Activated T-cell treated with anti-CD3 and anti-CD28 coated beads, Interleukin-2, amount 50 U/mL, for 72 hours (primary cell): ENCODE measurements at regions not wholly inside any gene's neighbourhood (a gene's known extent, or its start where the extent isn't known, plus 50 kb on each side); places are given as distances from the start of the nearest gene placed in this dataset.

Experiments used
- ATAC-seq, 2 donors: fragments of 150-1000 bp; cut with Tn5 transposase; replicated peaks in 1 of 2; 2 replicates each; pipeline ENCODE4 v1.10.0; 2021; ENCODE audit warnings: moderate library complexity in 2 of 2, mild to moderate bottlenecking in 1 of 2
- DNase-seq, 2 donors: peaks; one replicate each; pipeline ENCODE4 v3.0.0; 2021 to 2022; ENCODE audit warnings: mixed read lengths in 1 of 2
- H3K27ac Mint-ChIP-seq: one replicate; pipeline ENCODE4 v1.8.0; 2022; ENCODE audit warnings: mild to moderate bottlenecking, moderate library complexity, mixed read lengths
- H3K27me3 Mint-ChIP-seq: one replicate; pipeline ENCODE4 v1.8.0; 2022; ENCODE audit warnings: low read depth, mixed read lengths
- H3K36me3 Mint-ChIP-seq, 2 donors: one replicate each; pipeline ENCODE4 v1.8.0; 2022; ENCODE audit warnings: mixed read lengths in 2 of 2, mild to moderate bottlenecking in 1 of 2; ENCODE audit not compliant: insufficient read depth in 2 of 2
- H3K4me1 Mint-ChIP-seq: one replicate; pipeline ENCODE4 v1.8.0; 2022; ENCODE audit warnings: low read depth, mixed read lengths
- H3K4me3 Mint-ChIP-seq, 2 donors: one replicate each; pipeline ENCODE4 v1.8.0; 2022; ENCODE audit warnings: mild to moderate bottlenecking in 2 of 2, mixed read lengths in 2 of 2, moderate library complexity in 2 of 2
- H3K9me3 Mint-ChIP-seq, 2 donors: one replicate each; pipeline ENCODE4 v1.8.0; 2022; ENCODE audit warnings: mixed read lengths in 2 of 2

- DNase-seq (no peak), ATAC-seq (no peak)
- Mint-ChIP-seq H3K4me1 (no peaks in the 10 kb centered on the region), H3K9me3 (peaks cover 2 to 6% of the 10 kb centered on the region in 2 donors), H3K27ac (no peak overlapping the region), H3K4me3 (no peak overlapping the region), H3K27me3 (no peaks in the 10 kb centered on the region), H3K36me3 (peaks cover 0 to 2% of the 10 kb centered on the region in 2 donors)
Measured at GRCh38 chr4:188466001-188466400, 326.8 kb downstream of the TRIML1 start.

- H3K27me3 Mint-ChIP-seq: no peaks in the 10 kb centered on the region
- DNase-seq: no peak
- H3K4me3 Mint-ChIP-seq: no peak overlapping the region
- ATAC-seq: no peak
- peaks cover 9 to 13% of the 10 kb centered on the region in 2 donors for H3K9me3 Mint-ChIP-seq
- H3K27ac Mint-ChIP-seq: no peak overlapping the region
- H3K4me1 Mint-ChIP-seq: no peaks in the 10 kb centered on the region
- H3K36me3 Mint-ChIP-seq: no peaks in the 10 kb centered on the region
Measured at GRCh38 chr4:188484256-188484655, 345.0 kb downstream of the TRIML1 start.

GRCh38 chr4:188485906-188486305, 346.7 kb downstream of the TRIML1 start:
- no peaks in the 10 kb centered on the region for H3K27me3 Mint-ChIP-seq
- no peak for DNase-seq
- H3K9me3 Mint-ChIP-seq: peaks cover 8 to 13% of the 10 kb centered on the region in 2 donors
- no peaks in the 10 kb centered on the region for H3K4me1 Mint-ChIP-seq
- ATAC-seq: no peak
- no peak overlapping the region for H3K27ac Mint-ChIP-seq
- no peak overlapping the region for H3K4me3 Mint-ChIP-seq
- peaks cover 0 to 2% of the 10 kb centered on the region in 2 donors for H3K36me3 Mint-ChIP-seq

GRCh38 chr4:188492886-188493285, 353.6 kb downstream of the TRIML1 start:
- ATAC-seq (no peak), DNase-seq (no peak)
- Mint-ChIP-seq H3K9me3 (peaks cover 4 to 8% of the 10 kb centered on the region in 2 donors), H3K4me1 (no peaks in the 10 kb centered on the region), H3K27me3 (no peaks in the 10 kb centered on the region), H3K36me3 (peaks cover 2 to 8% of the 10 kb centered on the region in 2 donors), H3K4me3 (no peak overlapping the region), H3K27ac (no peak overlapping the region)

GRCh38 chr4:188495169-188495568, 355.9 kb downstream of the TRIML1 start:
- no peak for DNase-seq
- no peak for ATAC-seq
- H3K27ac Mint-ChIP-seq: no peak overlapping the region
- H3K4me1 Mint-ChIP-seq: no peaks in the 10 kb centered on the region
- H3K27me3 Mint-ChIP-seq: no peaks in the 10 kb centered on the region
- no peak overlapping the region for H3K4me3 Mint-ChIP-seq
- peaks cover 2 to 6% of the 10 kb centered on the region in 2 donors for H3K36me3 Mint-ChIP-seq
- H3K9me3 Mint-ChIP-seq: peaks cover 11 to 12% of the 10 kb centered on the region in 2 donors

- no peak overlapping the region for H3K27ac Mint-ChIP-seq
- H3K4me3 Mint-ChIP-seq: no peak overlapping the region
- no peaks in the 10 kb centered on the region for H3K27me3 Mint-ChIP-seq
- no peaks in the 10 kb centered on the region for H3K4me1 Mint-ChIP-seq
- peaks cover 0 to 5% of the 10 kb centered on the region in 2 donors for H3K36me3 Mint-ChIP-seq
- H3K9me3 Mint-ChIP-seq: peaks cover 25 to 35% of the 10 kb centered on the region in 2 donors
- ATAC-seq (no peak), DNase-seq (no peak)
Measured at GRCh38 chr4:188511431-188511830, 372.2 kb downstream of the TRIML1 start.

GRCh38 chr4:188532751-188533150, 393.5 kb downstream of the TRIML1 start:
- Mint-ChIP-seq H3K4me3 (no peak overlapping the region), H3K36me3 (no peaks in the 10 kb centered on the region), H3K27me3 (no peaks in the 10 kb centered on the region), H3K4me1 (no peaks in the 10 kb centered on the region), H3K9me3 (peaks cover 3 to 4% of the 10 kb centered on the region in 2 donors), H3K27ac (no peak overlapping the region)
- DNase-seq (no peak), ATAC-seq (no peak)

- no peaks in the 10 kb centered on the region for H3K4me1 Mint-ChIP-seq
Measured at GRCh38 chr4:188534297-188534696, 395.1 kb downstream of the TRIML1 start.

GRCh38 chr4:188534917-188535316, 395.7 kb downstream of the TRIML1 start:
- H3K27me3 Mint-ChIP-seq: no peaks in the 10 kb centered on the region
- H3K27ac Mint-ChIP-seq: no peak overlapping the region
- peaks cover 5 to 7% of the 10 kb centered on the region in 2 donors for H3K9me3 Mint-ChIP-seq
- H3K4me3 Mint-ChIP-seq: no peak overlapping the region
- H3K4me1 Mint-ChIP-seq: no peaks in the 10 kb centered on the region
- DNase-seq: no peak
- H3K36me3 Mint-ChIP-seq: no peaks in the 10 kb centered on the region
- no peak for ATAC-seq

More at GRCh38 chr4:188534297-188534696, 395.1 kb downstream of the TRIML1 start:
- Mint-ChIP-seq H3K27me3 (no peaks in the 10 kb centered on the region), H3K4me3 (no peak overlapping the region), H3K9me3 (peaks cover 5 to 7% of the 10 kb centered on the region in 2 donors), H3K36me3 (no peaks in the 10 kb centered on the region), H3K27ac (no peak overlapping the region)
- ATAC-seq: no peak
- no peak for DNase-seq

GRCh38 chr4:188536826-188537225, 397.6 kb downstream of the TRIML1 start:
- no peak overlapping the region for H3K27ac Mint-ChIP-seq
- no peak overlapping the region for H3K4me3 Mint-ChIP-seq
- no peak for ATAC-seq
- no peaks in the 10 kb centered on the region for H3K4me1 Mint-ChIP-seq
- no peaks in the 10 kb centered on the region for H3K27me3 Mint-ChIP-seq
- H3K36me3 Mint-ChIP-seq: no peaks in the 10 kb centered on the region
- H3K9me3 Mint-ChIP-seq: peaks cover 2 to 7% of the 10 kb centered on the region in 2 donors
- DNase-seq: no peak

GRCh38 chr4:188550296-188550695, 411.1 kb downstream of the TRIML1 start:
- Mint-ChIP-seq H3K4me1 (no peaks in the 10 kb centered on the region), H3K27me3 (no peaks in the 10 kb centered on the region), H3K4me3 (no peak overlapping the region), H3K36me3 (peaks cover 2% of the 10 kb centered on the region in 2 donors), H3K27ac (no peak overlapping the region), H3K9me3 (peaks cover 7 to 17% of the 10 kb centered on the region in 2 donors)
- ATAC-seq (no peak), DNase-seq (no peak)

- peaks cover 9 to 17% of the 10 kb centered on the region in 2 donors for H3K9me3 Mint-ChIP-seq
- DNase-seq (no peak), ATAC-seq (no peak)
- no peaks in the 10 kb centered on the region for H3K4me1 Mint-ChIP-seq
- H3K36me3 Mint-ChIP-seq: peaks cover 2% of the 10 kb centered on the region in 2 donors
- no peaks in the 10 kb centered on the region for H3K27me3 Mint-ChIP-seq
- no peak overlapping the region for H3K27ac Mint-ChIP-seq
- H3K4me3 Mint-ChIP-seq: no peak overlapping the region
Measured at GRCh38 chr4:188551156-188551555, 411.9 kb downstream of the TRIML1 start.

GRCh38 chr4:188552741-188553275, 413.6 kb downstream of the TRIML1 start:
- H3K4me3 Mint-ChIP-seq: no peak overlapping the region
- ATAC-seq (no peak), DNase-seq (no peak)
- no peaks in the 10 kb centered on the region for H3K4me1 Mint-ChIP-seq
- no peak overlapping the region for H3K27ac Mint-ChIP-seq
- no peaks in the 10 kb centered on the region for H3K27me3 Mint-ChIP-seq
- H3K9me3 Mint-ChIP-seq: peaks cover 9 to 17% of the 10 kb centered on the region in 2 donors
- peaks cover 2% of the 10 kb centered on the region in 2 donors for H3K36me3 Mint-ChIP-seq

- H3K27me3 Mint-ChIP-seq: no peaks in the 10 kb centered on the region
Measured at GRCh38 chr4:188554413-188554812, 415.2 kb downstream of the TRIML1 start.

More at GRCh38 chr4:188554413-188554812, 415.2 kb downstream of the TRIML1 start:
- Mint-ChIP-seq H3K4me3 (no peak overlapping the region), H3K9me3 (peaks cover 4 to 14% of the 10 kb centered on the region in 2 donors), H3K4me1 (no peaks in the 10 kb centered on the region), H3K36me3 (peaks cover 2% of the 10 kb centered on the region in 2 donors), H3K27ac (no peak overlapping the region)
- no peak for ATAC-seq
- DNase-seq: no peak
